OCI-M2 (cell line): ENCODE measurements at regions not wholly inside any gene's neighbourhood (a gene's known extent, or its start where the extent isn't known, plus 50 kb on each side); places are given as distances from the start of the nearest gene placed in this dataset.
"Not testable (repeated sequence)": the region's sequence is repeated elsewhere in the genome, so short reads cannot be mapped to it uniquely, and the experiment has no call there.

ENCODE experiments used
- DNase-seq: peaks from one replicate; lab custom pipeline; 2025; ENCODE audit not compliant: unreplicated experiment; lab: John Stamatoyannopoulos, UW

DNA sequence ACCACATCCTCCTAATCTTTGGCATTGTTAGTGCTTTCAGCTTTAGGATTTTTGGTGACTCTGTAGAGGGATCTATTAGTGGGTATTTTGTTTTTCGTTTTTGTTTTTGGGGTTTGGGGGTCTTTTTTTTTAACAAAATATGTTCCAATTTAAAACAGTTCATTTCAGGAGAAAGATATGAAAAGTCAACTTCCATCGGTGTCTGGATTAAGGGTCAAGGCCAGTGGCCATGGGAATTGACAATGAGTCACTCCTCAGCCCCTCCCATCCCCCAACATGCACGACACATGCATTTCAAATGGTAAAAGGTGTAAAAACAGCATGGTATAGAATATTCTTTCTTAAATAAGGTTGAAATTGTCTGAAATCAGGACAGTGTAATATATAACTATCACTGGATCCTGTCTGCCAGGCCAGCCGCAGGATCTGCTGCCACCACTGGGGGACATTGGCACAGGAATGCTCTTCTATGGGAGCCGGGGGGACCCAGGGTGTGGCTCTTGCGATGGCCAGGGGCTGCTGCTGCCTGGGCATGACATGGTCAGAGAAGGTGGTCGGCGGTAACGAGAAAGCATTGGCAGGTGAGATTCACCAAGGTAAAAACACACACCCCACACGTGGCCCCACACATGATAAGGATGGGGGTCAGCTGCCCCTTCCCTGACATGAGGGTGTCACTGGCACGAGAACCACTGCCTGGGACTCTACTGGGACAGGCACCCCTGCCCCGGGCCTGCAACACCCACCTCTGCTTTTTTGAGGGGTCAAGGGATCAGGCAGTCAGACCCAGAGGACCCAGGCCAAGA lies 126.2 kb upstream of the KCTD7 start:
- DNase-seq: no peak

DNA sequence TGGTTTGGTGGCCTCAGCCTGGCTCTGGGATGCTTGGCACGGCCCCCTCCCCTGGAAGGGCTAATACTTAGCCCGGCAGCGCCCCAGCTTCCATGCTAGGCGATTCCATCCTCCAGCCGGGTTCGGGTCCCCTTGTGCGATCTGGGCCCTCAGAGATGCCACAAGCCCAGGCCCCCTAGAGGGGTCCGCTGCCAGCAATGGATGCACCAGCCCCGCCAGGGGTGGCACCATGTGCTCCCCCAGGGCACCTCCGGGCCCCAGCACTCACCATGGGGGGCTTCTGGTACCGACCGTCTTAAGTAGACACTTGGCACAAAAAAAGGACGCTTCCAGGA lies 125.7 kb upstream of the KCTD7 start:
- DNase-seq: no peak

- no peak for DNase-seq
Measured at GRCh38 chr7:66503551-66504031, 125.1 kb upstream of the KCTD7 start.

DNA sequence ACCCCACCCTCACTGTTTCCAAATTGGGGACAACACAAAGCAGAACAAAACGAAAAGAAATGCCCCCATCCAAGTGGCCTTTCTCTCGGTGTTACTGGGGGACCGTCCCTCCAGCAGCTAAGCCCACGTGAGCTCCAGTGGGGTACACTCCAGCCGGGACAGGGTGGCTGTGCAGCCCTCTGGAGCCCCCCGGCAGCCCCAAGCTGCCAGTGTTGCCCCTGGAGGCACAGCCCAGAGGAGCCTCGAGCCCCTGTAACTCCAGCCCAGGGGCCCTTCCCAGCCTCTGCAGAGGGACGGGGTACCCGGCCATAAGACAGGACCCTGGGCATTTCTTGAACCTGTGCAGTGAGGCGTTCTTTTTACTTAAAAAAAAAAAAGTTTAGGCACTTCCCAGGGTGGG lies 124.5 kb upstream of the KCTD7 start:
- DNase-seq: no peak

- DNase-seq: no peak
Measured at GRCh38 chr7:66505009-66505408, 123.7 kb upstream of the KCTD7 start.

DNA sequence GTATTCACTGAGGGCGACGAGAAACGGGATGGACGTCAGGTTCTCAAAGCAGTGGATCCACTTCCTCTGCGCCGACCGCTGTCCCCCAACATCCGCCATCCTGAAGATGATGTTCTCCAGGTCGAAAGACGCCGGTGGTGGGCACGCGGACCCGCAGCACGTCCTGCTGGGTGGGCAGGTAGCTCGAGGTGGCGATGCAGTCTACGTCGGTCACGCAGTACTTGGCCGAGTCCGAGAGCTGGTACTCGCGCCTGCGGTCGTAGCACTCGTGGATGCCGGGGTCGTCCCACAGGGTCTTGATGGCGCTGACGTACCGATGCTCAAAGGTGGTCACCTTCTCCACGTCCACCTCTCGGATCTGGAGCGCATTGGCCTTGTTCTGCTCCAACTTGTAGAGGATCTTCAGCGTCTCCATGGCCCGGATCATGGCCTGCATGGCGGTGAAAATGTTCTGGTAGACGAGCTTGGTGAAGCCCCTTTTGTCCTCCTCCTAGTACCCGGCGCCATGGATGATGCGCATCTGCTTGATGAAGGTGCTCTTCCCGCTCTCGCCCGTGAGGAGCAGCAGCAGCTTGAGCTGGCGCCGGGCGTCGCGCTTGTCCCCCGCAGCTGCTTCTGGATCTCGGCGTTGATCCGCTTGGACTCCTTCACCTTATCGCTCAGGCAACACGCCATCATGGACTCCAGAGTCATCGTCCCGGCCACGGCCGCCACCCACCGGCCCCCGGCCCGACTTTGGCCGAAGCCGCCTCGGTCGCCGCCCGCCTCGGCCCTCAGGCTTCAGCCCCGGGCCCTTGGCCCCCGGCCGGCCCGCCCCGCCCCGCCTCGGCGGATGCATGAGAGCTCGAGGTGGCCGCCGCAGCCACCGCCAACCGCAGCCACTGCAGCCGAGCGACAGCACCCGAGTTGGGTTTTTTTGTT lies 122.9 kb upstream of the KCTD7 start:
- no peak for DNase-seq

- not testable (repeated sequence) for DNase-seq
Measured at GRCh38 chr7:66506703-66507102, 122.0 kb upstream of the KCTD7 start.

DNA sequence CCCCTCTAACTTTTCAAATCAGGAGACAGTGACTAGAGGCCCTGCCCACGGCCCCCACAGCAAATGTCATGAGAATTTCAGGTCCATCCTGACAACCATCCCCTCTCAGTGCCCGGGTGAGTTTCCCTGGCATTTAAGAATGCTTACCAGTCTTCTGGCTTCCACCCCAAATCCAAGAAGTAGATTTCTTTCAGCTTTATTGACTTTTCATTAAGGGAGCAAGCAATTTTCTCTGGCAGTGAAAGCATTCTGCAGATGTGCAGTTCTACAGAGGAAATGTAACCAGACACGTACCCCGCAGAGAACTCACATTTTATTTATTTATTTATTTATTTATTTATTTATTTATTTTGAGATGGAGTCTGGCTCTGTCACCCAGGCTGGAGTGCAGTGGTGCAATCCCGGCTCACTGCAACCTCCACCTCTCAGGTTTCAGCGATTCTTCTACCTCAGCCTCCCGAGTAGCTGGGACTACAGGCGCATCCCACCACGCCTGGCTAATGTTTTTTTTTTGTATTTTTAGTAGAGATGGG lies 120.9 kb upstream of the KCTD7 start:
- no peak for DNase-seq

DNA sequence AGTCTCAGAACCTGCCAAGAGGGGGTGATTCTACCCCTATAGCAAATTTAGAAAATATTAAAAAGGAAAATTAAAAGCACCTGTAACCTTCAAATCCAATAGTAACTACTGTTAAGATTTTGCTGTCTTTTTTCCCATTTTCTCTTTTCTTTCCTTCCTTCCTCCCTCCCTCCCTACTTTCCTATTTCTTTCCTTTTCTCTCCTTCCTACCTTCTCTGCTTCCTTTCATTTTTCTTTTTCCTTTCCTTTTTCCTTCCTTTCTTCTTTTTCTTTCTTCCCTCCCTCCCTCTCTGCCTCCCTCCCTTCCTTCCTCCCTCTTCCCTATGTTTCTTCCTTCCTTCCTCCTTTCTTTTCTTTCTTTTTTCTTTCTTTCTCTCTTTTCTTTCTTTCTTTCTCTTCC lies 120.2 kb upstream of the KCTD7 start:
- DNase-seq: no peak

DNA sequence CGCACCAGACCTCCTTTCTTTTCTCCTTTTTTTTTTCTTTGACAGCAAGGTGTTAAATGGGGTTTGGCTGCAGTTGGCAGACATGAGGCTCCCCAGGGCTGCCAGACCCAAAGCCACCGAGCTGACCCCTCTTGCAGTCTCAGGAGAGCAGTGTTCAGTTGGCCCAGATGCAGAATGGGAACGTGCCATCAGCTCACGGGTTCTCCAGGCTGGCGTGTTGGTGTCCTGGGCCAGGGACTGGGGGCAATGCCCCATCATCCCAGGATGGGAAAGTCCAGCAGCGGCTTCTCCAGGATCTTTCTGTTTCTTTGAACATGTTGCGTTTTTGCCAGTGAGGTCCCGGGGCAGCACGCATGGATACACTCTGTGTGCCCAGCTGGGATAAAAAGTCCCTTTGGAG lies 114.6 kb upstream of the KCTD7 start:
- no peak for DNase-seq

- no peak for DNase-seq
Measured at GRCh38 chr7:66517212-66517909, 111.3 kb upstream of the KCTD7 start.

DNA sequence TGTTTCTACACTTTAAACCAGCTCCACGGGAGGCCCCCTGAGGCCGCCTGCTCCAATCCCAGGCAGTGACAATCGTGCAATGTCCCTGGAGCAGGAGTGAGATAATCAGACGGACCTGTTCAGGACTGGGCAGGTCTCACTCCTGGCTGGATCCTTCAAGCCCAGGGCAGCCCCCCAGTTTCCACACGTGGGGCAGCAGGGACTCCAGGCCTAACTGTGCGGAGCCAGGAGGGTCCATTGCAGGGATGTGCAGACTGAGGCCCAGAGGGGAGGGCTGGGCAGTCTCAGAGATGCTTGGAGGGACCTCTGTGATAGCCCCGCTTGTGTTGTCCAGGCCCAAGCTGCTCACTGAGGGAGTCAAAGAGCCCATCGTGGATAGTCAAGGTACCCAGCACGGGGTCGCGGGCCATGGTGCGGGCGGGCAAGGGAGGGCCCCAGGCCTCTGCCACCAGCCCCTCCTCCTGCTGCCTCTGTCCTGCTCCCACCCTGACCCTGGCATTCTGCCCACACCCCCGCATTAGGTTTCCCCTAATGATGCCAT lies 110.5 kb upstream of the KCTD7 start:
- DNase-seq: no peak

- no peak for DNase-seq
Measured at GRCh38 chr7:66521675-66522074, 107.0 kb upstream of the KCTD7 start.

GRCh38 chr7:66522518-66522917 lies 106.2 kb upstream of the KCTD7 start:
- no peak for DNase-seq

DNA sequence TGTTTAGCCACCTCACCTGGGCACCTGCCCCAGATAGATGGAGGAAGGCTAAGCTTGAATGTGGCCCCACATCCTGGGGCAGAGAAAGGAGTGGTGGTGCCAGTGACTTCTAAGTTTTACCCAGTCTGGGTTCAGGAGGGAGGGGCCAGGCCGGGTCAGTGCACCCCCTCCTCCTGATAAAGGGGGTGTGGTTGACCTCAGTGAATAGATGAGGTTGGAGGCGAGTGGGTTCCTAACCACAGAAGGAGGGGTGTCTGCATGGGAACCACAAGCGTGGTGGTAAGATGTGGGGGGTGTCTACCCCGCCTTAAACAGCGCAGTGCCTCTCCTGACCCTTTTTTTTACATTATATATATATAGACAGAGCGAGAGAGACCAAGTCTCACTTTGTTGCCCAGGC lies 105.3 kb upstream of the KCTD7 start:
- DNase-seq: no peak

DNA sequence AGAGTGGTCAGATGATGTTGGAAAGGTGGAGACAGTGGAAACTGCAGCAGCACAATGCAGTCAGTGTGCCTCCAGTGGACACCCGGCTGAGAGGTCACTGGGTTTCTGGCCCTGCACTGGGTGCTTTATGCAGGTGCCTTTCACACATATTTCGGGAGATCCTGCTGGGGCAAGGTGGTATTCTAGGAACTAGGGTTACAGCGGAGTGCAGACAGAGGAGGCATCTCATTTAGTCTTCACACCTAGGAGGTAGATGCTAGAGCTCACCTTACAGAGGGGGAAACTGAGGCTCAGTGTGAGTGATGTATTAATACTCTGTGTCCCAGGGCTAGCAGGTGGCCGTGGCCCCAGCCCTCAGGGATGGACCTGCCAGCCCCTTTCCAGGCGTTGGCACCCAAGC lies 103.9 kb upstream of the KCTD7 start:
- no peak for DNase-seq

DNA sequence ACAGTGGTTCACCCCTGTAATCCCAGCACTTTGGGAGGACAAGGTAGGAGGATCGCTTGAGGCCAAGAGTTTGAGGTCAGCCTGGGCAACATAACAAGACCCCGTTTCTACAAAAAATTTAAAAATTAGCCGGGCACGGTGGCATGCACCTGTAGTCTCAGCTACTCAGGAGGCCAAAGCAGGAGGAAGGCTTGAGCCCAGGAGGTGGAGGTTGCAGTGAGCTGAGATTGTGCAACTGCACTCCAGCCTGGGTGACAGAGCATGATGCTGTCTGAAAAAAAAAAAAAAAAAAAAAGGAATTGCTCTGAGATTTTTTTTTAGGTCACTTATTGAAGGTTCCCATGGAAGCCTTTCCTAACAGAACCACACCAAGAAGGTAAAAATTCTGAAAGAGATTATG lies 101.9 kb upstream of the KCTD7 start:
- DNase-seq: not testable (repeated sequence)

GRCh38 chr7:66528652-66529051 lies 100.0 kb upstream of the KCTD7 start:
- no peak for DNase-seq

- DNase-seq: no peak
Measured at GRCh38 chr7:66529883-66530610, 98.6 kb upstream of the KCTD7 start.
